Stimulated activated CD8-positive, alpha-beta memory T cell treated with anti-CD3 and anti-CD28 coated beads, Interleukin-15, amount 100 ng/mL, for 24 hours (primary cell): ENCODE measurements at regions not wholly inside any gene's neighbourhood (a gene's known extent, or its start where the extent isn't known, plus 50 kb on each side); places are given as distances from the start of the nearest gene placed in this dataset.

Experiments
- DNase-seq: peaks from one replicate; pipeline ENCODE4 v3.0.0-alpha.2; 2020; ENCODE audit warnings: low read depth

GRCh38 chr9:126153382-126153781 is 173.2 kb upstream of the MVB12B start:
- no peak for DNase-seq

DNA sequence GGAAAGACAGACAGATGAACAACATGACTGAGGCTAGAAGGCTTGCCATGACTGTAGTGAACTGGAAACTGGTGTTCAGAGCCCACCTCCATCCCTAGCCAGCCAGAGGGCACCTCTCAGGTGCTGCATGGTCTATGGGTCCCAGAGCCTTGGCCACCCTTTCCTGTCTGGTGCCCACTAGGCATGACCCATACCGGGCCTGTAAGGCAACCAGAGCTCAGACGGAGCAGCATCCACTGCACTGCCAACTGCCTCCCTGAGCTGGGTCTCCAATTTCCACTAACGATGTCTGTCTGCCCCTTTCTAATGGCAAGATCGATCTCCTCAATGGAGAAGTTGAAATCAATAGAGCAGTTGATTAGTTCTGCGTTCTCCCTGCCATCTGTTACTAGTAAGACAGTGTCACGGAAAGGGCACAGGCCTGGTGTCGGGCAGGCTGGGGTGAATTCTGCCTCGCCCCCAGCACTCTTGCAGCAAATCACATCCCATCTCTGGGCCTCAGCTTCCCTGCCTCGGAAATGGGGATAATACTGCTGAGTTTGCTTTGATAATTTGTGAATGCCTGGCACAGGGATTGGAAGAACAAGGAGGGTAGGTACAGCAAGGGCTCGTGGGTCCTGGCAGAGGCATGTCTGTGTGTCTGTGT is 172.3 kb upstream of the MVB12B start:
- no peak for DNase-seq

DNA sequence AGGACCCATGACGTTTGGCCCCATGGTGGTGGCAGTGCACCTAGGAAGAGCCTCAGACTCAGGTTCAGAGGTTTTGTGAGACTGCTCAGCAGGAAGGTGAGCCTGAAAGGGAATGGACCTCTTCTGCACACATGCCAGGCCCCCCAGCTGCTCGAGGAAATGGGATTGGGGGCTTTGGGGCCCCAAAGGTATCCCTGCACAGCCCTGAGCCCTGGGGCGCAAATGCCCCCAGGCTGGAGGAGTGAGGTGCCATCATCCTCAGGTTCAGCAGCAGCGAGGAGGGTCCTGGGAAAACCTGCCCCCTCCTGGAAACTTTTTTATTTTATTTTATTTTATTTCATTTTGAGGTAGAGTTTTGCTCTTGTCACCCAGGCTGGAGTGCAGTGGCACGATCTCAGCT is 171.8 kb upstream of the MVB12B start:
- no peak for DNase-seq

- no peak for DNase-seq
Measured at GRCh38 chr9:126155756-126156664, 170.6 kb upstream of the MVB12B start.

- no peak for DNase-seq
Measured at GRCh38 chr9:126156898-126157297, 169.7 kb upstream of the MVB12B start.

GRCh38 chr9:126157423-126157822 is 169.2 kb upstream of the MVB12B start:
- no peak for DNase-seq

DNA sequence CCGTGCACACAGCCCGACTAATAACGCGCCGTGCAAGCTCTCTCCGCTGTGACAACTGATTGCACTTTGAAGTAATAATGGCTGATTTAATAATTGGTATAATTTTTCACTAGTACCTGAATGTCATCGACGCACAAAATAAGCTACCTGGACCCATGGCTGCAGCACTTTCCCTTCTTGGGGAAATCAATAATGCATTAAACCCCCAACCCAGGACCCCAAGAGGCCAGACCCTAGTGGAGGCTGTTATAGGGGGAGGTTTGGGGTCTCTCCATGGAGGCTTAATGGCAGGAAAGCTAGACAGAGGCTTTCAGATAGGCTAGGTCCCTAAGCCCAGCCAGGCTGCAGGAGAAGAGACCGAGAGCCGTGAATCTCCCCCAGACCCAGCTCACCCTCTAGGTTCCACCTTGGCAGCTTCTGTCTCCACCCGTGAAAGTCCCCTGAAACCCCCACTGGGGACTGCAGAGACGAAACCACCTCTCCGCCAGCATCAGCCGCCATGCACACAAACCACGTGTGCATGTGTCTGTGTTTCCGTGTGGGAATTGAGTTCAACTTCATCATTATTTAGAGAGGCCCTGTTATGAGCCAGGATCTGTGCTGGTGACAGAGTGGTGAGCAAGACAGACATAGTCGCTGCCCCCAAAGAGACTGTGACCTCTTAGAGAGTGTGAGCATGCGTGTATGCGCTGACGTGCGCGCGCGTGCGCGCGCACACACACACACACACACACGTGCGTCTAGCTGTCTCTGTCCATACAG is 168.6 kb upstream of the MVB12B start:
- DNase-seq = no peak

GRCh38 chr9:126158588-126159429 is 167.8 kb upstream of the MVB12B start:
- no peak for DNase-seq

DNA sequence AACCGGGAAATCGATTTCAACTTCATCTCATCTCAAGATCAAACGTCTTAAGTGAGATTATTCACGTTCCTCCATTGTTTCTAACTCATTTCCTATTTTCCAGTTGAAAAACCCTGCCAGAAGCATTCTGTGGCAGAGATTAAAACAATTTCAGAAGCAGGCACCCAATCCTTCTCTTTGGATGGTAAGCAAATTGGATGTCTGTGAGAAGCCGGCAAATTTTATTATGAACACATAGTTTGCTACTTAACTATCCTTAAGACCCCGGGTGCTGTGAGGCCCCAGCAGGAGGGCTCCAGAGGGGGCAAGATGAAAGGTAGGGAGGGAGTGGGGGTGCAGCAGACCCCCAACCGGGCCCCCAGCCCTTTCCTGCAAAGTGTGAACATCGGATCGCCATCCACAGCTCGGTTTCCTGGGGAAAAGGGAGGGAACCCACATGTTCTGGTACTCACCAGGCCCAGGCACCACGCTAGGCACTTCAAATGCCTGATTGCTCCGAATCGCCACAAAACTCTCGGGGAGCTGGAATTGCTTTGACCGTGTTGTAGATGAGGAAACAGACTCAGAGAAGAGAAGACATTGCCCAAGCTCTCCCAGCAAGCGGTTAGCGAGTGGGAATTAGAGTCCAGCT is 167.1 kb upstream of the MVB12B start:
- DNase-seq = no peak

- DNase-seq = no peak
Measured at GRCh38 chr9:126160067-126160853, 166.4 kb upstream of the MVB12B start.

DNA sequence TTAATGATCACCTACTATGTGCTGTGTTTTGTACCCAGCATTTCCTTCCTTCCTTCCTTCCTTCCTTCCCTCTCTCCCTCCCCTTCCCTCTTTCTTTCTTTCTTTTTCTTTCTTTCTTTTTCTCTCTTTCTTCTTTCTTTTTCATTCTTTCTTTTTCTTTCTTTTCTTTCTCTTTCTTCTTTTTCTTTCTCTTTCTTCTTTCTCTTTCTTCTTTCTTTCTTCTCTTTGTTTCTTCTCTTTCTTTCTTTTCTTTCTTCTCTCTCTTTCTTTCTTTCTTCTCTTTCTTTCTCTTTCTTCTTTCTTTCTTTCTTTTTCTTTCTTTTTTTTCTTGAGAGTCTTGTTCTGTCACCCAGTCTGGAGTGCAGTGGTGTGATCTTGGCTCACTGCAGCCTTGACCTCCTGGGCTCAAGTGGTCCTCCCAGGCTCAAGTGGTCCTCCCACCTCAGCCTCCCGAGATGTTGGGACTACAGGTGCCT is 165.7 kb upstream of the MVB12B start:
- DNase-seq = no peak

DNA sequence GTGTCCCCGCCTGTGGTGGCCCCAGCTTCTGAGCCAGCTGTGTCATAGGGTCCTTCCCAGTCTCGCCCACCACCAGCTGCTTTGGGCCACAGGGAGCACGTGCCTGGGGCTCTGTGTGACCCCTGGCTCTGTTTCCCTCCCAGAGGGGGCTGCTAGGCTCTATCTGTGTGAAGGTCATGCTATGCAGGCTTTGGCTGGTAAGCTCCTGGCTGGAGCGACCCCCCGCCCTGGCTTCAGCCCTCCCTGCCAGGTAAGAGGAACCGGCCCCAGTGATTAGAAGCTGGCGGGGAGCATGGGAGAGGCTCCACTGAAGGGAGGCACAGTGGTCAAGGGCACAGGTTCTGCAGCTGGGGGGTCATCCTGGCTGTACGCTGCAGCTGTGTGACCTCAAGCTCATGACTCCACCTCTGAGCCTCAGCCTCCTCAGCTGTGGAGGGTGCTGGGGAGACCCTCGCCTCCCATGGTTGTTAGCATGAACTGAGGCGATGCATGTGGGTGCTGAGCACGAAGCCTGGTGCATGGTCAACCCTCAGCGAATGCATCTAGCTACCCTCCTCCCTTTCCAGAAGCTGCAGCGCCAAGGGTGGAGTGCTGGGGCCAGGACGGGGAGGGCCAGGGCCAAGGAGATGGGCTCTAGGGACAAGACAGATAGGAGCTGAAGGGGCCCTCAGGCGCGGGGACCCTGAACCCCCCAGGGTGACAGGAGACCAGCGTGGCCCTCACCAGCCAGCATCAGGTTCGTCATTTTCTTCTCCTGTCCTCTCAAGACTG is 163.8 kb upstream of the MVB12B start:
- DNase-seq = no peak

- no peak for DNase-seq
Measured at GRCh38 chr9:126164796-126165525, 161.7 kb upstream of the MVB12B start.

DNA sequence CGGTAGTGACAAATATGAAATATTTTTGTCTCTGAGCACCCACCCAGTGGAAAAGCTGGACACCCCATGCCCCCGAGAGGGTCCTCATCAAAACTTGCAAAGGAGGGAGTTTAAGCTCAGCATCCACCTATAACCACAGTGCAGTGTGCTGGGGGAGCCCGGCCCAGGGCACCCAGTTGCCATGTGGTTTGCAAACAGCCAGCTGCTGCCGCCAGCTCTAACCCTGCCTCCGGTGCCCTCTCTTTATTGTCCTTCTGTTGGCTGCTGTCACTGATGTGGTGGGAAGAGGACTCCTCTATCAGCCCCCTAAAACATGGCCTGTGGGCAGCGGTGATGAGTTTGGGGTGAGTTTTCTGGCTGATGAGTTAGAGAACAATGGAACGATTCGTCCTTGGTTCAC is 160.9 kb upstream of the MVB12B start:
- DNase-seq = no peak

DNA sequence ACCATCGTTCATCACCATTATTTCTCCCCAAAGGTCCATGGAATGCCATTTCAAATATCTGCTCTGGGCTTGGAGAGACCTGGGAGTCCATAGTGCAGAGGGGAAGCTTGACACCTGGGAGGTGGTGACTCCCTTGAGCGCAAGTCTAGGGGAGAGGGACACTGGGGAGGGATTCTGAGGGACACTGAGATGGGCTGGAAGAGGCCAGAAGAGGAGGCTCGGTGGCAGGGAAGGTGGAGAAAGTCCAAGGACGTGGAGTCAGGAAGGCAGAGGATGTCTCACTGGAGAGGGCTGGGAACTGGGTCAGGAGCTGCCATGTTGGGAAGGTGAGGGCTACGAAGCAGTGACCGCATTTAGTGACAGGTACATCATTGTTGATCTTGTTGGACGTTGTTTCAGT is 160.3 kb upstream of the MVB12B start:
- no peak for DNase-seq

- DNase-seq = no peak
Measured at GRCh38 chr9:126166866-126167265, 159.8 kb upstream of the MVB12B start.

DNA sequence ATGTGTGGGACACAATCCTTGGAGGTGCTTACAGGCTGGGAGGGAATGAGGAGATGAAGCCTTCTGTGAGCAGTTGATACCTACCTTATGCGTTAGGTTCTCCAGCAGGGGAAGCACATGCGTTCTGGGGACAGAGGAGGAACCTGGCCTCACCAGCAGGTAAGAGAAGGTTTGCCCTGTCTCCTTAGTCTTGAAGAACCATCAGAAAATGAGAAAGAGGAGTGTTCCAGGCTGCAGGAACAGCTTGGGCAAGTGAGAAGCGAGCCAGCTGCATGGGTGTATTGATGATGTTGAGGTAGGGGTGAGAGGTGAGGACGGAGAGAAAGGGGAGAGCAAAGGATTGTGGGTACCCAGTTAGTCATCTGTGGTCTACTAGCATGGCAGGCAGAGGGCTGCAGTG is 156.9 kb upstream of the MVB12B start:
- DNase-seq = no peak

DNA sequence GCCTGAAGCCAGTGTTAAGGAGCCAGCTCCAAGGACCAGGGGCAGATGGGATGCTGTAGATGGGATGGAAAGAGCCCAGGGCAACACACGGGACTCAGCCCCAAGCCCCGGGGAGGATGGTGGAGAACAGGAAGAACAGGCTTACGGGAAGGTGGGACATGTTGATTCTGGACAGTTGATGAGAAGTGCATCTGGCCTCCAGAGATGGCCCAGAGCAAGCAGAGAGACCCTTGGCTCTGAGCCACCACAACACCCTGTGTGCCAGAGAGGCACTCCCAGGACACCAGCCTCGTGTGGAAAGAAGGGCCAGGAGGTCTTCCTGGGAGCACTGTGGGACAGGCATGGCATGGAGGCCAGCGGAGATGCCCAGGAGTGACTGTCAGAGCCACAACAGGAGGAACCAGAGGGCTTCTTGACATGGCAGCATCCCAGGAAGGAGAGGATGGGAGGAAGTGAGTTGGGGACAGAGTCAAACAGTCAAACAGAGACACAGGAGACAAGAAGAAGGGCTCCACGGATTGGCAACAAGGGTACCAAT is 156.3 kb upstream of the MVB12B start:
- no peak for DNase-seq

GRCh38 chr9:126171641-126172040 is 155.0 kb upstream of the MVB12B start:
- DNase-seq = no peak
